Esophagus squamous epithelium (tissue), 4 donors: ENCODE measurements at regions not wholly inside any gene's neighbourhood (a gene's known extent, or its start where the extent isn't known, plus 50 kb on each side); places are given as distances from the start of the nearest gene placed in this dataset.

ENCODE experiments used
- POLR2A ChIP-seq, 4 donors: fragments of 450-650 bp; IDR thresholded peaks; one replicate each; pipeline ENCODE4 v1.6.1; 2017; ENCODE audit warnings: antibody characterized with exemption in 4 of 4, mild to moderate bottlenecking in 4 of 4, moderate library complexity in 3 of 4
- TF ChIP-seq, protein P1 (sequence below), 6 experiments: fragments of 450-650 bp in 4 of 6; fragments of 200-600 bp in 2 of 6; sonication (generic) in 2 of 6; IDR thresholded peaks; one replicate each; pipeline ENCODE4 v1.5.1; 2016 to 2019; ENCODE audit warnings: antibody characterized with exemption in 6 of 6, mild to moderate bottlenecking in 4 of 6, moderate library complexity in 4 of 6

GRCh38 chr2:183219888-183220287, 95.6 kb downstream of the NUP35 start:
- TF ChIP-seq, protein P1, sequence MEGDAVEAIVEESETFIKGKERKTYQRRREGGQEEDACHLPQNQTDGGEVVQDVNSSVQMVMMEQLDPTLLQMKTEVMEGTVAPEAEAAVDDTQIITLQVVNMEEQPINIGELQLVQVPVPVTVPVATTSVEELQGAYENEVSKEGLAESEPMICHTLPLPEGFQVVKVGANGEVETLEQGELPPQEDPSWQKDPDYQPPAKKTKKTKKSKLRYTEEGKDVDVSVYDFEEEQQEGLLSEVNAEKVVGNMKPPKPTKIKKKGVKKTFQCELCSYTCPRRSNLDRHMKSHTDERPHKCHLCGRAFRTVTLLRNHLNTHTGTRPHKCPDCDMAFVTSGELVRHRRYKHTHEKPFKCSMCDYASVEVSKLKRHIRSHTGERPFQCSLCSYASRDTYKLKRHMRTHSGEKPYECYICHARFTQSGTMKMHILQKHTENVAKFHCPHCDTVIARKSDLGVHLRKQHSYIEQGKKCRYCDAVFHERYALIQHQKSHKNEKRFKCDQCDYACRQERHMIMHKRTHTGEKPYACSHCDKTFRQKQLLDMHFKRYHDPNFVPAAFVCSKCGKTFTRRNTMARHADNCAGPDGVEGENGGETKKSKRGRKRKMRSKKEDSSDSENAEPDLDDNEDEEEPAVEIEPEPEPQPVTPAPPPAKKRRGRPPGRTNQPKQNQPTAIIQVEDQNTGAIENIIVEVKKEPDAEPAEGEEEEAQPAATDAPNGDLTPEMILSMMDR (IDR thresholded peaks at IDR 0.05) = no peak
- TF ChIP-seq POLR2A (IDR thresholded peaks at IDR 0.05) = no peak
